Heart right ventricle (tissue), 16 donors: ENCODE measurements at regions not wholly inside any gene's neighbourhood (a gene's known extent, or its start where the extent isn't known, plus 50 kb on each side); places are given as distances from the start of the nearest gene placed in this dataset.

Experiments
- ATAC-seq, 8 donors: fragments of 200-7000 bp; cut with Tn5 transposase; one replicate each; pipeline ENCODE4 v1.9.1; 2020; ENCODE audit warnings: mild to moderate bottlenecking in 8 of 8, moderate library complexity in 8 of 8, moderate number of reproducible peaks in 1 of 8
- DNase-seq, 2 donors: peaks; one replicate each; pipeline ENCODE4 v3.0.0-alpha.2; 2020
- H3K27ac ChIP-seq, 10 donors: fragments of 200-600 bp; sonication (generic) in 2 of 10; one replicate each; pipeline versions ENCODE4 v1.5.0 to v1.8.0; 2020 to 2022; ENCODE audit warnings: mild to moderate bottlenecking in 3 of 10
- H3K27me3 ChIP-seq, 7 donors: fragments of 200-600 bp; one replicate each; pipeline ENCODE4 v1.8.0; 2021 to 2022; ENCODE audit warnings: mild to moderate bottlenecking in 2 of 7
- H3K36me3 ChIP-seq, 9 donors: fragments of 200-600 bp; sonication (generic) in 1 of 9; one replicate each; pipeline versions ENCODE4 v1.5.0 to v1.8.0; 2020 to 2022; ENCODE audit warnings: mild to moderate bottlenecking in 2 of 9
- H3K4me1 ChIP-seq, 9 donors: fragments of 200-600 bp; sonication (generic) in 1 of 9; one replicate each; pipeline versions ENCODE4 v1.5.0 to v1.8.0; 2020 to 2022; ENCODE audit warnings: mild to moderate bottlenecking in 4 of 9
- H3K4me3 ChIP-seq, 10 donors: fragments of 200-600 bp; sonication (generic) in 2 of 10; one replicate each; pipeline versions ENCODE4 v1.5.0 to v1.8.0; 2020 to 2022; ENCODE audit warnings: mild to moderate bottlenecking in 7 of 10, moderate library complexity in 2 of 10
- H3K9me3 ChIP-seq, 11 donors: fragments of 200-600 bp in 10 of 11; sonication (generic) in 2 of 11; one replicate each; pipeline versions ENCODE4 v1.5.0 to v1.8.0; 2013 to 2022; ENCODE audit warnings: mild to moderate bottlenecking in 2 of 11, control low read depth in 1 of 11, moderate library complexity in 1 of 11
- CTCF ChIP-seq, 9 donors: fragments of 200-600 bp; sonication (generic) in 2 of 9; IDR thresholded peaks; one replicate each; pipeline versions ENCODE4 v1.5.0 to v1.8.0; 2021 to 2022; ENCODE audit warnings: antibody characterized with exemption in 9 of 9, mild to moderate bottlenecking in 5 of 9, moderate library complexity in 1 of 9
- WGBS, 2 donors: extraction: QIAGEN DNeasy Blood & Tissue Kit; methylation state at CpG; one replicate each; pipeline ENCODE4 v1.1.7; 2013; ENCODE audit warnings: inconsistent platforms in 1 of 2; 5-methylcytosine and 5-hydroxymethylcytosine counted together
- intact Hi-C, 10 donors: fragments of 100-400 bp; cut with DNase I; formaldehyde crosslinking; loops; one replicate each; pipeline versions ENCODE4 v1.11.1 to v1.14.2; 2022
- donor health status: Arrhythmogenic right ventricular cardiomyopathy.
- donor health status: ischemic (EF 13 %, LVEDD 7.1; RV severe dilation, severe dysfunction).
- donor health status: healthy with polysubstance abuse.
- donor health status: DM: no; HTN: yes; CAD: no.
- donor health status: DM: no; HTN: no; CAD: no.
- donor health status: ischemic (EF 25% LVEDD 6.9; RV normal size, moderate dysfunction).
- donor health status: ischemic (EF 25% LVEDD 5.7; RV mildly dilated, moderate dysfunction).
- donor health status: healthy.
- donor health status: DM: yes; HTN: yes; CAD: no.
- donor health status: Ischemic cardiomyopathy.
- donor health status: ischemic (EF 35%, LVEDD 5.7; RV mildly dilated, moderate dysfunction).
- donor health status: nonischemic (EF 11% LVEDD 7.7; RV severe dilation, severe dysfunction).
- donor health status: DM: yes; HTN: yes; CAD: no.
- donor health status: PGD.
- donor health status: ischemic (EF 29% LVEDD 5.4; RV normal size, mild dysfunction).
- donor health status: nonischemic (EF 23%, LVEDD 6.1; RV moderate dilation, normal function).

GRCh38 chr22:49202226-49202625 lies 625.4 kb downstream of the BRD1 start:
- no peaks in the 10 kb centered on the region for H3K9me3 ChIP-seq
- ATAC-seq: no peak
- H3K36me3 ChIP-seq: no peaks in the 10 kb centered on the region
- intact Hi-C loops: no loop called here
- 75 to 77% methylated on average over 8 of the region's 8 CpGs for WGBS, 2 donors
- DNase-seq: no peak
- H3K27ac ChIP-seq: no peak overlapping the region
- H3K4me1 ChIP-seq: peaks cover 0 to 8% (median 0%) of the 10 kb centered on the region in 9 donors
- H3K27me3 ChIP-seq: peaks cover 0 to 31% (median 13%) of the 10 kb centered on the region in 7 donors
- no peak for TF ChIP-seq CTCF (IDR thresholded peaks at IDR 0.05)
- no peak overlapping the region for H3K4me3 ChIP-seq

- intact Hi-C loops: no loop called here
These were observed 626.4 kb downstream of the BRD1 start for GRCh38 chr22:49201046-49201970.

GRCh38 chr22:49199224-49199623 lies 628.4 kb downstream of the BRD1 start:
- intact Hi-C loops: no loop called here
- DNase-seq: no peak
- Histone ChIP-seq H3K4me1 (peaks cover 0 to 8% (median 0%) of the 10 kb centered on the region in 9 donors), H3K4me3 (no peak overlapping the region), H3K27ac (no peak overlapping the region), H3K36me3 (no peaks in the 10 kb centered on the region), H3K9me3 (no peaks in the 10 kb centered on the region), H3K27me3 (peaks cover 0 to 33% (median 13%) of the 10 kb centered on the region in 7 donors)
- no peak for ATAC-seq
- WGBS, 2 donors: 72 to 76% methylated on average over 5 of the region's 5 CpGs
- no peak for TF ChIP-seq CTCF (IDR thresholded peaks at IDR 0.05)

More at GRCh38 chr22:49201046-49201970, 626.4 kb downstream of the BRD1 start:
- no peaks in the 10 kb centered on the region for H3K36me3 ChIP-seq
- no peak for TF ChIP-seq CTCF (IDR thresholded peaks at IDR 0.05)
- H3K27me3 ChIP-seq: peaks cover 0 to 28% (median 13%) of the 10 kb centered on the region in 7 donors
- H3K4me1 ChIP-seq: peaks cover 0 to 8% (median 0%) of the 10 kb centered on the region in 9 donors
- DNase-seq (no peak), ATAC-seq (no peak)
- 84% methylated on average over 22 of the region's 22 CpGs for WGBS, 2 donors
- no peak overlapping the region for H3K4me3 ChIP-seq
- no peak overlapping the region for H3K27ac ChIP-seq
- no peaks in the 10 kb centered on the region for H3K9me3 ChIP-seq

GRCh38 chr22:49198705-49199084 lies 629.0 kb downstream of the BRD1 start:
- Histone ChIP-seq H3K4me1 (peaks cover 0 to 11% (median 0%) of the 10 kb centered on the region in 9 donors), H3K27me3 (peaks cover 0 to 33% (median 8%) of the 10 kb centered on the region in 7 donors), H3K36me3 (no peaks in the 10 kb centered on the region), H3K4me3 (no peak overlapping the region), H3K27ac (no peak overlapping the region), H3K9me3 (no peaks in the 10 kb centered on the region)
- DNase-seq: no peak
- ATAC-seq: no peak
- intact Hi-C loops: no loop called here
- WGBS, 2 donors: 80 to 82% methylated on average over 6 of the region's 6 CpGs
- TF ChIP-seq CTCF (IDR thresholded peaks at IDR 0.05): no peak
